Skeletal muscle satellite cell (primary cell): ENCODE measurements at regions not wholly inside any gene's neighbourhood (a gene's known extent, or its start where the extent isn't known, plus 50 kb on each side); places are given as distances from the start of the nearest gene placed in this dataset.

ENCODE experiments used
- H3K27me3 ChIP-seq: 2 replicates; pipeline ENCODE4 v1.7.0; 2013; ENCODE audit warnings: low read length; ENCODE audit not compliant: control insufficient read depth, insufficient read depth
- H3K36me3 ChIP-seq: 2 replicates; pipeline ENCODE4 v1.7.0; 2013; ENCODE audit warnings: mild to moderate bottlenecking, control low read depth, low read length; ENCODE audit not compliant: insufficient read depth
- H3K4me1 ChIP-seq: 2 replicates; pipeline ENCODE4 v1.7.0; 2013; ENCODE audit warnings: low read length; ENCODE audit not compliant: control insufficient read depth, insufficient read depth
- H3K4me2 ChIP-seq: 2 replicates; pipeline ENCODE4 v1.7.0; 2013; ENCODE audit warnings: mild to moderate bottlenecking, low read length
- H3K4me3 ChIP-seq: 2 replicates; pipeline ENCODE4 v1.7.0; 2013; ENCODE audit warnings: low read length
- H3K9ac ChIP-seq: 2 replicates; pipeline ENCODE4 v1.7.0; 2013; ENCODE audit warnings: mild to moderate bottlenecking, low read depth, low read length, moderate library complexity
- H3K9me3 ChIP-seq: replicated peaks from 2 replicates; pipeline ENCODE4 v1.7.0; 2013; ENCODE audit warnings: mild to moderate bottlenecking, control low read depth, low read length

DNA sequence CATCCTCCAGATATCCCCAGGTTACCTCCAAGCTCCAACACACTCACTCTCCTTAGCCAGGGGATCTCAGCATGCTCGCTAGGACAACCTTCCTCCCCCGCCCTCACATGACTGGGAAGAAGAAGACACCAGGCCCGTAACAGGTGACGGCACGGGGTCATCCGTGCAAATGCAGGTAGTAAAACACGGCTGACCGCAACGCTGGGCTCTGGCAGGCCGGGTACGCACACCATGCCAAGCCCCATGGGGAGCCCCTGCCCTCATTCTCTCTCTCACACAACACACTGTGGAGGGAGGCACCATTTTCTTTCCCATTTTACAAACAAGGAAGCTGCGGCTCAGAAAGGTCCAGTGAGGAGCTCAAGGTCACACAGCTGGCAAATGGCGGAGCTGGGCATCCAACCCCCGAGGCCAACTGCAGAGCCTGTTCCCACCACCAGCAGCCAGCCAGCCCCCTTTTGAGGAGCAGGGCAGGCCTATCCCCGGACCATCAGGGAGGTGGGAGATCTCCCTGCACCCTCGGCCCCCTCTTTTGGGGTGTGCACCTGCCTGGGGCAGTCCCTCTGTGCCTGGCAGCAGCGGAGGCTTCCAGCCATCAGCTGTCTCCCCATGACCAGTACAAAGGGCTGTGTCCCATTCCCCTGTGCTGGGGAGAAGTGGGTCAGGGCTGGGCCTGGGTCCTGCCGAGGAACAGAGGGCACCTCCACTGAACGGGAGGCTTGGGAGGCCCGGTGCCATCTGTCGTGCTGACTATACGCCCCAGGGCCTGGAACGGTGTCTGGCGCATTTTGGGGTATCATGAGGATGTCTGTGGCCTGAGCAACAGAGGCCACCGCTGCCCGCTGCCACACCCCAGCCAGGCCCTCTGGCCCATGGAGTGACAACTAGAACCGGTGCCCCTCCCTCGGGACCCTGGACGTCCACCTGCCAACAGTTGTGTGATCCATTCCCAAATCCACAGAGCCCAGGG, 280.9 kb downstream of the CTTN start:
- no peak overlapping the region for H3K4me3 ChIP-seq
- H3K9me3 ChIP-seq: no peaks in the 10 kb centered on the region
- no peak overlapping the region for H3K4me2 ChIP-seq
- no peak overlapping the region for H3K9ac ChIP-seq
- no peaks in the 10 kb centered on the region for H3K36me3 ChIP-seq
- no peaks in the 10 kb centered on the region for H3K27me3 ChIP-seq
- no peaks in the 10 kb centered on the region for H3K4me1 ChIP-seq

- Histone ChIP-seq H3K4me1 (no peaks in the 10 kb centered on the region), H3K27me3 (no peaks in the 10 kb centered on the region), H3K4me2 (no peak overlapping the region), H3K36me3 (no peaks in the 10 kb centered on the region), H3K4me3 (no peak overlapping the region), H3K9me3 (no peaks in the 10 kb centered on the region), H3K9ac (no peak overlapping the region)
Observed at GRCh38 chr11:70680781-70681281, 282.5 kb downstream of the CTTN start.

DNA sequence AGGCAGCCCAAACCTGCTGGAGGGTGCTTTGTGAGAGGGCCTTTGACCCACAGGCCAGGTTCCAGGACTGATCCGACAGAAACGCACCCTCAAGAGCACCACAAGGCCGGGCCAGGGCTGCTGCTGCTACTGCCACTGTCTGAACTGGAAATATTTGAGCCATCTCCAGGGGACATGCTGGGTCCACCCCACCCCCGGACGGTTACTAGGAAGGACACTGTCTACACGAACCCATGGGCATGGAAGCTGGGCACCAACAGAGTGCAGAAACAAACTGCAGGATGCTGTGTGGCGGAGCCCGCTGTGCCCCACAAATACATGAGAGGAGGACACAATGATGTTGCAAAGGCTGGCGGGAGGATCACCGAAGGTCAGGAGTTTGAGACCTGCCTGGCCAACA, 283.7 kb downstream of the CTTN start:
- H3K4me2 ChIP-seq: no peak overlapping the region
- no peak overlapping the region for H3K4me3 ChIP-seq
- H3K9me3 ChIP-seq: no peaks in the 10 kb centered on the region
- H3K27me3 ChIP-seq: no peaks in the 10 kb centered on the region
- no peaks in the 10 kb centered on the region for H3K36me3 ChIP-seq
- no peak overlapping the region for H3K9ac ChIP-seq
- no peaks in the 10 kb centered on the region for H3K4me1 ChIP-seq

DNA sequence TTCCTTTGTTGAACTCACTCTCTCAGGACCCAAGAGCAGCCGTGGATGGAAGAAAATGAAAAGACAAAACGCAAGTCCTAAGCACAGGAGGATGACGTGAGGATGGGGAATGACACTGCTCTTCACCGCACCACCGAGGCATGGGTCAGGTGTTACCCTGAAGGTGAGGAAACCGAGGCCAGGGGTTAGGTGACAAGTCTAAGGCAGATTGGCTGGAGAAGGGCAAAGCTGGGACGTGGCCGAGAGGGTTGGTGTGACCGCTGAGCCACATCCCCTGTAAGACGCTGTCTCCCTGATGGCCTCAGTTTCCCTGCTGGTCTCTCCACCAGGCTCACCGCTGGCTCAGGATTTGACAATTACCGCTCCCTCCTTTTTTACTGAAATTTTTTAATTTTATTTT, 284.4 kb downstream of the CTTN start:
- Histone ChIP-seq H3K9me3 (no peaks in the 10 kb centered on the region), H3K4me1 (no peaks in the 10 kb centered on the region), H3K4me3 (no peak overlapping the region), H3K36me3 (no peaks in the 10 kb centered on the region), H3K4me2 (no peak overlapping the region), H3K27me3 (no peaks in the 10 kb centered on the region), H3K9ac (no peak overlapping the region)

GRCh38 chr11:70687716-70688115, 289.4 kb downstream of the CTTN start:
- Histone ChIP-seq H3K36me3 (no peaks in the 10 kb centered on the region), H3K4me2 (no peak overlapping the region), H3K4me3 (no peak overlapping the region), H3K9me3 (no peaks in the 10 kb centered on the region), H3K4me1 (no peaks in the 10 kb centered on the region), H3K27me3 (no peaks in the 10 kb centered on the region), H3K9ac (no peak overlapping the region)

GRCh38 chr11:70688142-70688541, 289.8 kb downstream of the CTTN start:
- Histone ChIP-seq H3K4me1 (no peaks in the 10 kb centered on the region), H3K4me2 (no peak overlapping the region), H3K9ac (no peak overlapping the region), H3K9me3 (no peaks in the 10 kb centered on the region), H3K36me3 (no peaks in the 10 kb centered on the region), H3K27me3 (no peaks in the 10 kb centered on the region), H3K4me3 (no peak overlapping the region)

DNA sequence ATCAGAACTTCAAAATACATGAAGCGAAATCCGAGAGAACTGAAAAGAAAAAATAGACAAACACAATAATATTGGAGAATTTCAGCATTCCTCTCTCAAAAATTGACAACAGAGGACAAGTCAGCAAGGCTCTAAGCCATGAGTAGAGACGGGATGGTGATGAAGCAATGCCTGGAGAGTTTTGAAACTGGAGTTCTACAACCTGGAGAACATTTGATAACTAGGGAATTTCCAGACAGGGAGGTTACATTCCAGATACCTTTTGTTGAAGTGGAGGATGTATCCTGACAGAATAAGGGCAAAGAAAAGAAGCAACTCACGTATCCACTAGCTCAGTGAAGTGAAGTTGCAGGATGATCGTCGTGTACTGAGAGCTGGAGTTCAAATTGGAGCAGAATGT, 291.4 kb downstream of the CTTN start:
- Histone ChIP-seq H3K4me3 (no peak overlapping the region), H3K9me3 (no peaks in the 10 kb centered on the region), H3K27me3 (no peaks in the 10 kb centered on the region), H3K4me2 (no peak overlapping the region), H3K9ac (no peak overlapping the region), H3K4me1 (no peaks in the 10 kb centered on the region), H3K36me3 (no peaks in the 10 kb centered on the region)

GRCh38 chr11:70692131-70692530, 293.8 kb downstream of the CTTN start:
- H3K9me3 ChIP-seq: no peaks in the 10 kb centered on the region
- no peaks in the 10 kb centered on the region for H3K4me1 ChIP-seq
- no peak overlapping the region for H3K4me2 ChIP-seq
- H3K27me3 ChIP-seq: no peaks in the 10 kb centered on the region
- H3K9ac ChIP-seq: no peak overlapping the region
- no peak overlapping the region for H3K4me3 ChIP-seq
- no peaks in the 10 kb centered on the region for H3K36me3 ChIP-seq

DNA sequence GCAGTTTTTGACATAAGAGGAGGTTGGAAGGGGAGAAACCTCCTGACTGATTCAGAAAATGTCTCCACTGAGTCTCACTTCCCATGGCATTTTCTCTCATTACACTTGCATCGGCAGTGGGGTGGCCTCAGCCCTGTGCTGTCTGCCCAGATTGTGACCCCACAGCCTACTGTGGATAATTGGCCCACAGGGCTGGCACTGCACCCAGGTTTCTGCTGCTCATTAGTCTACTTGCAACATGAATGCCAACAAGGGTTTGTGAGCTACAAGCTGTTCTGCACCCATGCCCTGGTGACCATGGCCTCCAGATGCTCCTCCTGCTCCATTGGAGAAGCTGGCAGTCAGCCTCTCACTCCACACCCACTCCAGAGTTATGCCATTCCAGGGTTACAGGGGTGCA, 296.0 kb downstream of the CTTN start:
- no peak overlapping the region for H3K9ac ChIP-seq
- H3K9me3 ChIP-seq: no peaks in the 10 kb centered on the region
- no peak overlapping the region for H3K4me2 ChIP-seq
- no peaks in the 10 kb centered on the region for H3K36me3 ChIP-seq
- H3K27me3 ChIP-seq: no peaks in the 10 kb centered on the region
- no peak overlapping the region for H3K4me3 ChIP-seq
- no peaks in the 10 kb centered on the region for H3K4me1 ChIP-seq

DNA sequence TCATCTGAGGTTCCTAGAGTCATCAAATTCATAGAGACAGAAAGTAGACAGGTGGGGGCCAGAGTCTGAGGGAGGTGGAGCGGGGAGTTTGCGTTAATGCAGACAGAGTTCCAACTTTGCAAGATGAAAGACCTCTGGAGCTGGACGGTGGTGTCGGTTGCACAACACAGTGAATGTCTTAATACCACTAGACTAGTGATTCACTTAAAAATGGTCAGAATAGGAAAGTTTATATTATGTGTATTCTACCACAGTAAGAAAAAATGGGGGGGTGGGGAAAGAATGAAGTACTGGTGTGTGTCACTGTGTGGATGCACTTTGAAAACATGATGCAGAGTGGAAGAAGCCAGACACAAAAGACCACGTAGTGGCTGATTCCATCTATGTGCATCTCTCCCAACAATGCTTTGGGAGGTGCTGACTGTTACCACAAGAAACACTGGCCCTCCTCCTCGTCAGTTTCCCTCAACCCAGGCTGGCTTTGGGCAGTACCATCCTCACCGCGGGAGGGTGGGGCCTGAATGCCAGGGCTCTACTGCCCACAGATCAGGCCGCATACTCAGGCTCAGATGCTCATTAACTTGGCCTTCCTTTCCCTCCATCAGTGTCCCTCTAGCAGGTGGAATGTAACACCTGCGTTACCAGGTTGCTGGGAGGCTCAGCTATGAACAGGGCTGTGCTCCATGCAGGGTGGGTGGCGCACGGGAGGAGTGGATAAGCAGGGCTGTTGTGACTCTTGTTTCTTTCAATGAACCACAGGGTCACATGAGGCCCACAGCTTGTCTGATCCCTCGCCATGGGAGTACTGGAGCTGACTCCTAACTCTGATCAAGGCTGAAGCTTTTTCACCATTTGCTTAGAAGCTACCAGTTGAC, 297.0 kb downstream of the CTTN start:
- Histone ChIP-seq H3K4me3 (no peak overlapping the region), H3K9me3 (no peaks in the 10 kb centered on the region), H3K27me3 (no peaks in the 10 kb centered on the region), H3K36me3 (no peaks in the 10 kb centered on the region), H3K9ac (no peak overlapping the region), H3K4me1 (no peaks in the 10 kb centered on the region), H3K4me2 (no peak overlapping the region)

DNA sequence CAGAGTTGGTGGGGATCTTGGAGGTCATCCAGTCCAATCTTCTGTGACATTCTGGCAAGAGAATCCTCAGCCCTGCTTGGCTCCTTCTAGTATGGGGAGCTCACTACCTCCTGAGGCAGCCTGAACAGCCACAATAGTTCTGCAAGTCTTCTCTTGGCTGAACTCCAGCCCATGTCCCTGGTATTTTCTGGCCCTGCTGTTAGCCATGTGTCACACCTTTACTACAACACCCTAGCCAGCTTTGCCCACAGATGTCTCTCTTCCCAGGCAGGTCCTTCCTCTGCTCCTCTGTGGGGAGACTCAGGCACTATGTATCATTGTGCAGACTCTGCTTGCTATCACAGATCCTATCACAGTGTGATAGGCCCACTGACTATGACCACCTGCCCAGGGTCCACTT, 297.7 kb downstream of the CTTN start:
- Histone ChIP-seq H3K9me3 (no peaks in the 10 kb centered on the region), H3K27me3 (no peaks in the 10 kb centered on the region), H3K4me3 (no peak overlapping the region), H3K9ac (no peak overlapping the region), H3K4me2 (no peak overlapping the region), H3K36me3 (no peaks in the 10 kb centered on the region), H3K4me1 (no peaks in the 10 kb centered on the region)
